RWPE1 (cell line): ENCODE measurements at regions not wholly inside any gene's neighbourhood (a gene's known extent, or its start where the extent isn't known, plus 50 kb on each side); places are given as distances from the start of the nearest gene placed in this dataset.
"Not testable (repeated sequence)": the region's sequence is repeated elsewhere in the genome, so short reads cannot be mapped to it uniquely, and the experiment has no call there.

ENCODE experiments used
- CTCF ChIA-PET: fragments of 350-600 bp; sonication (Branson Sonifier 250); formaldehyde crosslinking; extraction: SDS; loops from one replicate; lab custom pipeline; 2021; lab: Yijun Ruan, JAX
- POLR2A ChIA-PET: fragments of 400-600 bp; formaldehyde crosslinking; extraction: SDS; loops from one replicate; lab custom pipeline; 2020; ENCODE audit warnings: antibody characterized with exemption; ENCODE audit not compliant: low non-redundant PET; lab: Yijun Ruan, JAX
- DNase-seq: peaks from one replicate; pipeline ENCODE4 v3.0.0; 2012; ENCODE audit warnings: low spot score
- H3K27ac ChIP-seq: fragments of 450-650 bp; 2 replicates; pipeline ENCODE4 v1.5.1; 2017
- CTCF ChIP-seq: fragments of 450-650 bp; conservative IDR thresholded peaks from 2 replicates; pipeline ENCODE4 v1.5.1; 2017; ENCODE audit warnings: low read depth, mild to moderate bottlenecking

- POLR2A ChIA-PET: no interaction called here
- no peak for TF ChIP-seq CTCF
These were observed 1101.8 kb downstream of the SORCS3 start for GRCh38 chr10:105742923-105743322.

GRCh38 chr10:105742184-105742583 lies 1101.1 kb downstream of the SORCS3 start:
- POLR2A ChIA-PET: no interaction called here
- DNase-seq: no peak
- no peak for TF ChIP-seq CTCF
- CTCF ChIA-PET: no interaction called here
- no peak overlapping the region for H3K27ac ChIP-seq

More at GRCh38 chr10:105742923-105743322, 1101.8 kb downstream of the SORCS3 start:
- no peak for DNase-seq
- CTCF ChIA-PET: no interaction called here
- no peak overlapping the region for H3K27ac ChIP-seq

- ChIA-PET POLR2A (no interaction called here), CTCF (no interaction called here)
- no peak overlapping the region for H3K27ac ChIP-seq
- no peak for DNase-seq
- TF ChIP-seq CTCF: no peak
These were observed 1093.4 kb downstream of the SORCS3 start for GRCh38 chr10:105734479-105734878.

- POLR2A ChIA-PET: no interaction called here
- no peak for DNase-seq
- CTCF ChIA-PET: no interaction called here
- no peak for TF ChIP-seq CTCF
- H3K27ac ChIP-seq: no peak overlapping the region
These were observed 1092.8 kb downstream of the SORCS3 start for GRCh38 chr10:105733924-105734323.

GRCh38 chr10:105729428-105729827 lies 1088.3 kb downstream of the SORCS3 start:
- no peak for DNase-seq
- POLR2A ChIA-PET: no interaction called here

GRCh38 chr10:105727586-105727985 lies 1086.5 kb downstream of the SORCS3 start:
- H3K27ac ChIP-seq, CTCF ChIA-PET, DNase-seq, POLR2A ChIA-PET: not testable (repeated sequence)

More at GRCh38 chr10:105729428-105729827, 1088.3 kb downstream of the SORCS3 start:
- no peak for TF ChIP-seq CTCF
- CTCF ChIA-PET: no interaction called here
- H3K27ac ChIP-seq: no peak overlapping the region

- TF ChIP-seq CTCF: no peak
- no peak overlapping the region for H3K27ac ChIP-seq
- ChIA-PET POLR2A (no interaction called here), CTCF (interaction anchor here (0.6 kb wide), 1 partner anchor 10 kb away, joined by 3 read pairs; no protein-coding TSS in a partner anchor)
- DNase-seq: no peak
These were observed 1086.0 kb downstream of the SORCS3 start for GRCh38 chr10:105727131-105727530.
